K562 (cell line): ENCODE measurements at regions not wholly inside any gene's neighbourhood (a gene's known extent, or its start where the extent isn't known, plus 50 kb on each side); places are given as distances from the start of the nearest gene placed in this dataset.

Experiments used
- ATF4 ChIP-seq: fragments of 450-650 bp; formaldehyde crosslinking; IDR thresholded peaks from 2 replicates; pipeline ENCODE4 v1.4.0; 2022; ENCODE audit warnings: mild to moderate bottlenecking, moderate library complexity
- C11orf30 ChIP-seq: fragments of 450-650 bp; IDR thresholded peaks from 2 replicates; pipeline ENCODE4 v1.6.1; 2016; ENCODE audit warnings: low read depth, mild to moderate bottlenecking
- MAFG ChIP-seq: fragments of 450-650 bp; conservative IDR thresholded peaks from 2 replicates; pipeline ENCODE4 v1.6.1; 2016; ENCODE audit warnings: missing genetic modification characterization, missing compliant biosample characterization
- MXI1 ChIP-seq: IDR thresholded peaks from 2 replicates; pipeline ENCODE4 v1.6.1; 2011; ENCODE audit warnings: low read depth, mild to moderate bottlenecking, improper control_type of control experiment, low read length
- RAD51 ChIP-seq: fragments of 450-650 bp; IDR thresholded peaks from 2 replicates; pipeline ENCODE4 v1.7.1; 2016; ENCODE audit warnings: low read depth, mild to moderate bottlenecking, borderline replicate concordance
- RBM39 ChIP-seq: fragments of 200-400 bp; formaldehyde crosslinking; optimal IDR thresholded peaks from 2 replicates; pipeline ENCODE3; 2018; ENCODE audit warnings: low read depth, low read length
- SMC3 ChIP-seq: conservative IDR thresholded peaks from 2 replicates; pipeline ENCODE4 v1.6.1; 2011; ENCODE audit warnings: low read depth, low read length, improper control_type of control experiment; ENCODE audit not compliant: insufficient read depth
- SP2 ChIP-seq: IDR thresholded peaks from 2 replicates; pipeline ENCODE4 v1.6.1; 2011; ENCODE audit warnings: mild to moderate bottlenecking, low read depth, low read length, moderate library complexity; ENCODE audit not compliant: poor library complexity, severe bottlenecking; ENCODE audit errors: extremely low read depth
- STAT6 ChIP-seq: sonication (generic); formaldehyde crosslinking; IDR thresholded peaks from 2 replicates; pipeline ENCODE4 v1.8.1; 2023; ENCODE audit warnings: mild to moderate bottlenecking, missing genetic modification reagents
- TBL1XR1 ChIP-seq, 2 experiments: IDR thresholded peaks; 2 replicates each; pipeline ENCODE4 v1.6.1; 2012; ENCODE audit warnings: improper control_type of control experiment in 2 of 2, low read length in 2 of 2, mild to moderate bottlenecking in 1 of 2
- TCF7 ChIP-seq: sonication (generic); IDR thresholded peaks from 2 replicates; pipeline ENCODE4 v1.6.1; 2016; ENCODE audit warnings: antibody characterized with exemption, borderline replicate concordance
- UBTF ChIP-seq, 2 experiments: IDR thresholded peaks; 2 replicates each; pipeline ENCODE4 v1.6.1; 2012; ENCODE audit warnings: improper control_type of control experiment in 2 of 2, low read depth in 2 of 2, low read length in 2 of 2, borderline replicate concordance in 1 of 2
- ZC3H8 ChIP-seq: fragments of 450-650 bp; IDR thresholded peaks from 2 replicates; pipeline ENCODE4 v1.6.1; 2017
- ZNF197 ChIP-seq: fragments of 200-800 bp; sonication (Bioruptor generic); IDR thresholded peaks from 2 replicates; pipeline ENCODE4 v1.6.1; 2016; ENCODE audit warnings: low read depth, missing genetic modification characterization, missing compliant biosample characterization
- ZNF318 ChIP-seq, 2 experiments: fragments of 450-650 bp; IDR thresholded peaks; 2 replicates each; pipeline ENCODE4 v1.6.1; 2016; ENCODE audit warnings: mild to moderate bottlenecking in 2 of 2, borderline replicate concordance in 1 of 2, low read depth in 1 of 2, moderate library complexity in 1 of 2

GRCh38 chr7:97595439-97595838 lies 136.4 kb upstream of the TAC1 start (continued):
- TF ChIP-seq ZNF318 (IDR thresholded peaks at IDR 0.05; ENCODE audit: borderline replicate concordance in 1 of 2, low read depth in 1 of 2) (no peak), STAT6 (CRISPR knock-in tag) (no peak), RAD51 (no peak), ZC3H8 (no peak), MXI1 (no peak), SP2 (no peak), RBM39 (no peak), SMC3 (no peak), ZNF197 (CRISPR knock-in tag) (no peak), TCF7 (no peak), UBTF (IDR thresholded peaks at IDR 0.05; ENCODE audit: borderline replicate concordance in 1 of 2, low read depth in 2 of 2, low read length in 2 of 2) (no peak), MAFG (tag) (no peak), ATF4 (no peak), C11orf30 (no peak), TBL1XR1 (IDR thresholded peaks at IDR 0.05; ENCODE audit: low read length in 2 of 2) (no peak)
